PC-9 (cell line): ENCODE measurements at regions not wholly inside any gene's neighbourhood (a gene's known extent, or its start where the extent isn't known, plus 50 kb on each side); places are given as distances from the start of the nearest gene placed in this dataset.
"Not testable (repeated sequence)": the region's sequence is repeated elsewhere in the genome, so short reads cannot be mapped to it uniquely, and the experiment has no call there.

Experiments
- BruUV-seq: library from RNA; stranded (reverse); fragments of 400-500 nt; replicated peaks from 2 replicates; lab custom pipeline; 2021; lab: Mats Ljungman, UMichigan
- CTCF ChIA-PET: fragments of 300-600 bp; sonication (Branson Sonifier 250); formaldehyde crosslinking; loops from one replicate; lab custom pipeline; 2022; ENCODE audit warnings: antibody characterized with exemption; lab: Charles Lee
- POLR2A ChIA-PET: fragments of 300-600 bp; sonication (Branson Sonifier 250); formaldehyde crosslinking; loops from one replicate; lab custom pipeline; 2022; ENCODE audit warnings: antibody characterized with exemption; ENCODE audit not compliant: unreplicated experiment; lab: Charles Lee
- DNase-seq, 2 experiments: peaks; one replicate each; pipeline versions ENCODE4 v3.0.0 to v3.0.0-alpha.2; 2015 to 2022; ENCODE audit warnings: mixed read lengths in 1 of 2
- H2AFZ ChIP-seq: fragments of 200-600 bp; sonication (generic); 2 replicates; pipeline ENCODE4 v1.8.1; 2017; ENCODE audit warnings: antibody characterized with exemption
- H3F3A ChIP-seq: fragments of 200-600 bp; sonication (generic); 2 replicates; pipeline ENCODE4 v1.8.1; 2017; ENCODE audit warnings: antibody characterized with exemption, mild to moderate bottlenecking, low read depth; ENCODE audit not compliant: insufficient read depth
- H3K27ac ChIP-seq: fragments of 200-600 bp; sonication (generic); 2 replicates; pipeline ENCODE4 v1.6.1; 2016; ENCODE audit warnings: mixed run types
- H3K27me3 ChIP-seq: fragments of 200-600 bp; sonication (generic); 2 replicates; pipeline ENCODE4 v1.6.1; 2016; ENCODE audit warnings: low read depth, mixed run types; ENCODE audit not compliant: insufficient read depth
- H3K36me3 ChIP-seq: fragments of 200-600 bp; sonication (generic); 2 replicates; pipeline ENCODE4 v1.6.1; 2016; ENCODE audit warnings: low read depth, mixed run types
- H3K4me1 ChIP-seq: fragments of 200-600 bp; sonication (generic); replicated peaks from 2 replicates; pipeline ENCODE4 v1.6.1; 2016; ENCODE audit warnings: mixed run types; ENCODE audit not compliant: insufficient read depth
- H3K4me2 ChIP-seq: fragments of 200-600 bp; sonication (generic); 2 replicates; pipeline ENCODE4 v1.6.1; 2017; ENCODE audit warnings: mixed run types
- H3K4me3 ChIP-seq: fragments of 200-600 bp; sonication (generic); 2 replicates; pipeline ENCODE4 v1.6.1; 2016; ENCODE audit warnings: mixed run types
- H3K79me2 ChIP-seq: fragments of 200-600 bp; sonication (generic); 2 replicates; pipeline ENCODE4 v1.6.1; 2017; ENCODE audit warnings: low read depth, mixed run types
- H3K9me2 ChIP-seq: fragments of 200-600 bp; sonication (generic); 2 replicates; pipeline ENCODE4 v1.8.1; 2017; ENCODE audit warnings: mild to moderate bottlenecking; ENCODE audit not compliant: insufficient read depth
- H3K9me3 ChIP-seq: fragments of 200-600 bp; sonication (generic); 2 replicates; pipeline ENCODE4 v1.8.1; 2016; ENCODE audit warnings: low read depth; ENCODE audit not compliant: insufficient read depth
- H4K20me1 ChIP-seq: fragments of 200-600 bp; sonication (generic); 2 replicates; pipeline ENCODE4 v1.8.1; 2017; ENCODE audit not compliant: insufficient read depth
- EZH2 ChIP-seq: fragments of 200-600 bp; sonication (generic); IDR thresholded peaks from 2 replicates; pipeline ENCODE4 v1.8.0; 2017; ENCODE audit warnings: antibody characterized with exemption, low read depth
- intact Hi-C: fragments of 100-400 bp; cut with micrococcal nuclease; formaldehyde crosslinking; loops from one replicate; pipeline ENCODE4 v1.10.0; 2022; ENCODE audit not compliant: unreplicated experiment
- TF ChIP-seq, protein P1 (sequence below): fragments of 200-600 bp; sonication (generic); conservative IDR thresholded peaks from 2 replicates; pipeline ENCODE4 v1.6.1; 2017; ENCODE audit warnings: mixed run types, antibody characterized with exemption, mild to moderate bottlenecking, moderate library complexity

DNA sequence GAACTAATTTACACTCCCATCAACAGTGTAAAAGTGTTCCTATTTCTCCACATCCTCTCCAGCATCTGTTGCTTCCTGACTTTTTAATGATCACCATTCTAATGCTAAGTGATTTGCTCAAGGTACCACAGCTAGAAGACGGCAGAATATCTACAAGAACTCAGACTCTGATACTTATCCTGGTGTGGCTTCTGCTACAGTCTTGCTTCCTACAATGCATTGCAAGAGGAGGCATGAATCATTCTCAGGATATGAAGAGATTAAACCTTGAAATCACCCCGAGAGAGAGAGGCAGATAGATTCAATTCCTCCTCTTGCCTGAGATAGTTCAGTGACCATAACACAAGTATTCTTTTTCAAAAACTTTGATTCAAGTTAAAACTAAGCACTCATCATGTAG is 306.4 kb downstream of the TBC1D4 start:
- no peaks in the 10 kb centered on the region for H3F3A ChIP-seq
- H3K36me3 ChIP-seq, result no peaks in the 10 kb centered on the region
- TF ChIP-seq EZH2, result no peak
- TF ChIP-seq, protein P1, sequence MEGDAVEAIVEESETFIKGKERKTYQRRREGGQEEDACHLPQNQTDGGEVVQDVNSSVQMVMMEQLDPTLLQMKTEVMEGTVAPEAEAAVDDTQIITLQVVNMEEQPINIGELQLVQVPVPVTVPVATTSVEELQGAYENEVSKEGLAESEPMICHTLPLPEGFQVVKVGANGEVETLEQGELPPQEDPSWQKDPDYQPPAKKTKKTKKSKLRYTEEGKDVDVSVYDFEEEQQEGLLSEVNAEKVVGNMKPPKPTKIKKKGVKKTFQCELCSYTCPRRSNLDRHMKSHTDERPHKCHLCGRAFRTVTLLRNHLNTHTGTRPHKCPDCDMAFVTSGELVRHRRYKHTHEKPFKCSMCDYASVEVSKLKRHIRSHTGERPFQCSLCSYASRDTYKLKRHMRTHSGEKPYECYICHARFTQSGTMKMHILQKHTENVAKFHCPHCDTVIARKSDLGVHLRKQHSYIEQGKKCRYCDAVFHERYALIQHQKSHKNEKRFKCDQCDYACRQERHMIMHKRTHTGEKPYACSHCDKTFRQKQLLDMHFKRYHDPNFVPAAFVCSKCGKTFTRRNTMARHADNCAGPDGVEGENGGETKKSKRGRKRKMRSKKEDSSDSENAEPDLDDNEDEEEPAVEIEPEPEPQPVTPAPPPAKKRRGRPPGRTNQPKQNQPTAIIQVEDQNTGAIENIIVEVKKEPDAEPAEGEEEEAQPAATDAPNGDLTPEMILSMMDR, result no peak
- H3K27ac ChIP-seq, result no peak overlapping the region
- POLR2A ChIA-PET, result no interaction called here
- no peaks in the 10 kb centered on the region for H3K9me3 ChIP-seq
- H3K4me3 ChIP-seq, result no peak overlapping the region
- BruUV-seq, result no TSS peak
- no peak overlapping the region for H3K4me2 ChIP-seq
- H2AFZ ChIP-seq, result no peak overlapping the region
- no peaks in the 10 kb centered on the region for H3K79me2 ChIP-seq
- no peaks in the 10 kb centered on the region for H4K20me1 ChIP-seq
- no peaks in the 10 kb centered on the region for H3K4me1 ChIP-seq
- CTCF ChIA-PET, result no interaction called here
- DNase-seq, result no peak
- intact Hi-C loops, result no loop called here
- no peaks in the 10 kb centered on the region for H3K9me2 ChIP-seq
- H3K27me3 ChIP-seq, result no peaks in the 10 kb centered on the region

DNA sequence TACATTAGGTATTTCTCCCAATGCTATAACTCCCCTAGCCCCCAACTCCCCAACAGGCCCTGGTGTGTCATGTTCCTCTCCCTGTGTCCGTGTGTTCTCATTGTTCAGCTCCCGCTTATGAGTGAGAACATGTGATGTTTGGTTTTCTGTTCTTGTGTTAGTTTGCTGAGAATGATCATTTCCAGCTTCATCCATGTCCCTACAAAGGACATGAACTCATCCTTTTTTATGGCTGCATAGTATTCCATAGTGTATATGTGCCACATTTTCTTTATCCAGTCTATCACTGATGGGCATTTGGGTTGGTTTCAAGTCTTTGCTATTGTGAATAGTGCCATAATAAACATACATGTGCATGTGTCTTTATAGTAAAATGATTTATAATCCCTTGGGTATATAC is 306.9 kb downstream of the TBC1D4 start:
- H3K4me1 ChIP-seq, H3K4me2 ChIP-seq, H3K9me2 ChIP-seq, H3K27me3 ChIP-seq, POLR2A ChIA-PET, intact Hi-C loops, H3F3A ChIP-seq, DNase-seq, BruUV-seq, H3K27ac ChIP-seq, CTCF ChIA-PET, H2AFZ ChIP-seq, H3K79me2 ChIP-seq, H4K20me1 ChIP-seq, H3K36me3 ChIP-seq, H3K9me3 ChIP-seq, H3K4me3 ChIP-seq: not testable (repeated sequence)

DNA sequence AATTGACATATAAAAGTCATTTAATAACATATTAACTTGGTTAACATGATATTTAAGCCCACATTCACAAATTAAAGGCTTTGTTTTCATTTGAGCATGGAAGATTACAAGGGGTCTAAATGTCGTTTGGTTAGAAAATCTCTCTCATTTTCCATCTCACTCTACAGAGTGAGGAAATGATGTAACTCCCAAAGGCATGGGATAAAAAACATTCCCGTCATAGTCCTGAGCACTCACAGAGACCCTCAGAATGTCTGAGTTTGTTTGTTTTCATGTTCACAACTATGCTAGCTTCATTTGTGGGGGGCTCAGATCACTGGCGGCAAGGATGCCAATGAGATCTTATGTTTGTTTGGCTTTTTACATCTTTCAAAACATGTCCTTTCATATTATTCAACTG is 307.5 kb downstream of the TBC1D4 start:
- H3K27me3 ChIP-seq, result no peaks in the 10 kb centered on the region
- no peak overlapping the region for H3K27ac ChIP-seq
- CTCF ChIA-PET, result no interaction called here
- no peaks in the 10 kb centered on the region for H3F3A ChIP-seq
- no peaks in the 10 kb centered on the region for H3K79me2 ChIP-seq
- POLR2A ChIA-PET, result no interaction called here
- no peak overlapping the region for H3K4me2 ChIP-seq
- intact Hi-C loops, result no loop called here
- no peaks in the 10 kb centered on the region for H3K9me3 ChIP-seq
- no peaks in the 10 kb centered on the region for H4K20me1 ChIP-seq
- no peaks in the 10 kb centered on the region for H3K4me1 ChIP-seq
- no peaks in the 10 kb centered on the region for H3K36me3 ChIP-seq
- TF ChIP-seq, protein P1, result no peak
- no peak for TF ChIP-seq EZH2
- no peak for DNase-seq
- H3K4me3 ChIP-seq, result no peak overlapping the region
- no peaks in the 10 kb centered on the region for H3K9me2 ChIP-seq
- no peak overlapping the region for H2AFZ ChIP-seq
- BruUV-seq, result no TSS peak
